Right ventricle myocardium superior (tissue), 1 donor: ENCODE measurements at regions not wholly inside any gene's neighbourhood (a gene's known extent, or its start where the extent isn't known, plus 50 kb on each side); places are given as distances from the start of the nearest gene placed in this dataset.
"Not testable (repeated sequence)": the region's sequence is repeated elsewhere in the genome, so short reads cannot be mapped to it uniquely, and the experiment has no call there.

Experiments
- ATAC-seq: fragments of 200-7000 bp; cut with Tn5 transposase; one replicate; pipeline ENCODE4 v1.9.1; 2020; ENCODE audit warnings: mild to moderate bottlenecking; ENCODE audit not compliant: poor library complexity
- DNase-seq: peaks from one replicate; pipeline ENCODE4 v3.0.0-alpha.2; 2020
- intact Hi-C: fragments of 100-400 bp; cut with DNase I; formaldehyde crosslinking; loops from one replicate; pipeline ENCODE4 v1.11.2; 2022
- donor health status: DM: no; HTN: yes; CAD: no; lungs with severe emphysema.

DNA sequence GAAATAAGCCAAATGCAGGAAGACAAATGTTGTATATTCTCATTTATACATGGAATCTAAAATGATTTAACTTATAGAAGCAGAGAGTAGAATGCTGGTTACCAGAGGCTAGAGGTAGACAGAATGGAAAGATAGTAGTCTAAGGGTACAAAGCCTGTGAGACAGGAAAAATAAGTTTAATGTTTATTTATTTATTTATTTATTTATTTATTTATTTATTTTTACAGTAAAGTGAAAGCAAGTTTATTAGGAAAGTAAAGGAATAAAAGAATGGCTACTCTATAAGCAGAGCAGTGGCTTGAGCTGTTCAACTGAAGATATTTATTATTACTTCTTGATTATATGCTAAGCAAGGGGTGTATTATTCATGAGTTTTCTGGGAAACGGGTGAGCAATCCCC, 203.2 kb downstream of the LAS1L start:
- intact Hi-C loops: no loop called here
- ATAC-seq (no peak), DNase-seq (no peak)

DNA sequence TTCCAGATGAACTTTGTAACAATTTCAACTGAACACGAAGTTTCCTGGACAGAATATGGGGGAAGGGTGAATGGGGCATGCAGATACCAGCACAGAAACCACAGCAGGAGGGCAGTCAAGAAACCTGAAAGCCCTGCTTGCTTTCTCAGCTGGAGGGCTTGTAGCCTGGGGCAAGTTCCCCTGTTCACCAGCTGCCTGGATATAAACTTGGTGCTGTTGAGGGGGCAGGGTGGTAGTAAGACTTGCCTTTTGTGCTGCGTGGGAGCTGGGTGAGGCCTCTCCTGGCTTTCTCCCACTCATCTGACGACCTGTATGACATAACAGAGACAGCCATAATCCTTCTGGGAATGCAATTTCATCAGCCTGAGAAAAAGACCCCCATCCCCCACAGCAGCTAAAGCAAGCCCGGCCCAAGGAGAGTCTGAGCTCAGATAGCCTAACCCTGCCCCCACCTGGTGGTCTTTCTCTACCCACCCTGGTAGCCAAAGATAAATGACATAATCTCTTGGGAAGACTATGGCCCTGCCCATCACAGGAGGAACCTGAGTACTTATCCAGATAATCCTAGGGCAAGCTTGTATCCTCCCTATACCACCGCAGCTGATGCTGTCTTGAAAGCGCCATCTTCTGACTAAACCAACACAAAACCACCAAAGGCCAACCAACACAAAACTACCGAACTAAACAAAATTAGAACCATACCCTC, 234.3 kb downstream of the LAS1L start:
- ATAC-seq (no peak), DNase-seq (no peak)
- intact Hi-C loops: no loop called here

DNA sequence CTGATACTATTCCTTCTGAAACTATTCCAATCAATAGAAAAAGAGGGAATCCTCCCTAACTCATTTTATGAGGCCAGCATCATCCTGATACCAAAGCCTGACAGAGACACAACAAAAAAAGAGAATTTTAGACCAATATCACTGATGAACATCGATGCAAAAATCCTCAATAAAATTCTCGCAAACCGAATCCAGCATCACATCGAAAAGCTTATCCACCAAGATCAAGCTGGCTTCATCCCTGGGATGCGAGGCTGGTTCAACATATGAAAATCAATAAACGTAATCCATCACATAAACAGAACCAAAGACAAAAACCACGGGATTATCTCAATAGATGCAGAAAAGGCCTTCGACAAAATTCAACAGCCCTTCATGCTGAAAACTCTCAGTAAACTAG, 251.7 kb downstream of the LAS1L start:
- DNase-seq, intact Hi-C loops, ATAC-seq: not testable (repeated sequence)

DNA sequence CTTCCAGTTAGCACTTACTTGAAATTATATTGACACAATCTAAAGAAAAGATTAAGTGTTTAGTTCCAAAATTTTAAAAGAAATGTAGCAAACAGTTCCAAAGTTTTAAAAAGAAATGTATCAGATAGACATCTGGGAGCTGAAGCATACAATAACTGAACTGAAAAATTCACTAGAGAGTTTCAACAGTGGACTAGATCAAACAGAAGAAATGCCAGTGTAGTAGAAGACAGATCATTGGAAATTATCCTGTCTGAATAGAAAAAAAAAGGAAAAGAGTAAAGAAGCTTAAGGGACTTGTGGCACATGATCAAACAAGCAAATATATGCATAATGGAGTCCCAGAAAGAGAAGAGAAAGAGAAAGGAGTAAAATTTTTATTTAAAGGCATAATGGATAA, 261.4 kb downstream of the LAS1L start:
- intact Hi-C loops: no loop called here
- DNase-seq (no peak), ATAC-seq (no peak)

DNA sequence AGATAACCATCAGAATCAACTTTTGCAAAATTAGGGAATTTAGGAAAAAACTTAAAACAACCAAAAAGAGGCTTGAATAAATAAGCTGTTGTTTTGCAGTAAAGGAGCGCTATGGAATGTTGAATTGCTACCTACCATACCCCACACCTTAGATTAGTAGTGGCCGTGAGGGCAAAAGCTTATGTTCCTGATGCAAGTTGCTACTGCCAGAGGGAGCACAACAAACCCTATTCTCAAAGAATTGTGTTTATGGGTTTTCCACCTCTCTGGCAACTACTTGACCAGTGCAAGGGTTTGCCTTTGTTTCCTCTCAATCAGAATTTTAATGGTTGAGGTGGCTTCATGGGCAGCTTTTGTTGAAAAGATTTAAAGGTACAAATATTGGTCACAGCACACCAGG, 268.1 kb downstream of the LAS1L start:
- DNase-seq: no peak
- no peak for ATAC-seq
- intact Hi-C loops: no loop called here

DNA sequence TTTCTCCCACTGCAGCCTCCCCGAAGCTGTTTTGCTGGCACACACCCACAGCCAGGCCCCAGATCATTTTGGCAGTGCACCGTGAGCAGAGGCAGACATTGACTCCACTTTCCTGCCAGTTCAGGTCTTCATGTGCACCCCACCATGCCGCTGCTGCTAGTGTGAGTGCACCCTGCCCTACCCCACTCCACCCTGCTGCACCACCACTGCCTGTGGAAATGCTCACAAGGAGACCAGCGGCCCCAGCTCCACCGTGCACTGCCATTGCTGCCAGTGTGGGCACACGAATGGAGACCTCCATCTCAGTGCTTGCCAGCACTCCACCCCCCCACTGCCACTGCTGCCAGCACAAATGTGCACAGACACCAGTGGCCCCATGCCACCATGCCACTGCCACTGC, 277.6 kb upstream of the ZC4H2 start:
- ATAC-seq (no peak), DNase-seq (no peak)
- intact Hi-C loops: no loop called here

DNA sequence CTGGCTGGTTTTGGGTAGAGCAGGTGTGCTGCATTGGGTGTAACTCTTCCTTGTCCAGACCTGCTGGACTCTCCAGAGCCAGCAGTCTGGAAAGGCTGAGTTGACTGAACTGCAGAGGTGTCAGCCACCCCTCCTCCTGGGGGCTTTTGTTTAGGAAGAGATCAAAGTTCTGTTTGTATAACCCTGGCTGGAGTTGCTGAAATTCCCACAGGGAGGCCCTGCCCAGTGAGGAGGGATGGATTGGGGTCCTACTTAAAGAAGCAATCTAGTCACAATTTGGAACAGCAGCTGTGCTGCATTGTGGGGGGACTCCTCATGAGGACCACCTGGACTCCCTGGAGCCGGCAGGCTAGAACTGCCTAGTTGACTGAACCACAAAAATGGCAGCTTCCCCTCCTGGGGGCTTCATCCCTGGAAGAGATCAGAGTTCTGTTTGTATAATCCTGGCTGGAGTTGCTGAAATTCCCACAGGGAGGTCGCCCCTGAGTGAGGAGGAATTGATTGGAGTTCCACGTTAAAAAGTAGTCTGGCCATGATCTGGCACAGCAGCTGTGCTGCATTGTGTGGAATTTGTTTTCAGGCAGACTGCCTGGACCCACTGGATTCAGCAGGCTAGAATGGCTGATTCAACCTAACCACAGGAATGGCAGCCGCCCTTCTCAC, 264.9 kb upstream of the ZC4H2 start:
- intact Hi-C loops: no loop called here
- ATAC-seq (no peak), DNase-seq (no peak)

DNA sequence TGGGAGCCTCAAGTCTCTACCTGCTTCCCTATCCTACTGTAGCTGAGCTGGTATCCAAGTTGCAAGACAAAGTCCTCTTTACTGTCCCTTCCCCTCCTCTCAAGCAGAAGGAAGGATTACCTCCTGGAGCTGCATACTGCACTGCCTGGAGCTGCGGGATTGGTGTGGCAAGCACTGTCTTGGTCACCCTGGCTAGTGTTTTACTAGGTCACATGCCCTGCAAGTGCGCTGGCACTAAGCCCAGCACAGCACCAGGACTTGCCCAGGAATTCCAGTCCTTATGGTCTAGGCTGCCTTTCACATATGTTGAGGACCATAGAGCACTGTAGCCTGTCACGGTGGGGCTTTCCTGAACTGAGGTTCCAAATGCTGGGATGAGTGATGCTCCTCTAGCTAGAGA, 227.3 kb upstream of the ZC4H2 start:
- ATAC-seq (no peak), DNase-seq (no peak)
- intact Hi-C loops: no loop called here

DNA sequence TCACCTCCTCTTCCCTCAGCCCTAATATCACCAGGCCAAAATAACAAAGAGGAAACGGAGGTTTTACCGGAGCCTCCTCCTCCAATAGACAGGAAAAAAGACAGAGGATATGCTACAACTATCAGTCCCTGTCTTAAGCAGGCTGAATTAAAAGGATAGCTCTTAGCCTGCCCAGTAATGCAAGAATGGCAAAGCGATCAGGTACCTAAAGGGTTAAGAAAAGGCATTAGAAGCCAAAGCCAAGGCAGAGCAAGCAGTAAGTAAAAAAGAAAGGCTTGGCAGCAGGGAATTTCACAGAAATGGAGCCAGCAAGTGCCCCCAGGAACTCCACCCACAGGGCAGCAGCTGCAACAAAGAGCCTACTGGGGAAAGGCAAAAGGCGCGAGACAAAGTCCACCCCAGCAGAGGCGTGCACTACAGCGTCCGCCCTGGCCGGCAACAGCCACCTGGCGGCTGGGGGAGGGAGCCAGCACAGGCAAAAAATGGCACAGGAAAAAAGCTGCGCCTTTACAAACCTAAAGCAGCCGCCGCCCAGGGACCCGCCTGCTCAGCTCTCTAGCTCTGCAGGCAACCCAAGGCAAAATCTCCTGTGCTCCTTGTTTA, 220.6 kb upstream of the ZC4H2 start:
- ATAC-seq (no peak), DNase-seq (no peak)
- intact Hi-C loops: no loop called here

DNA sequence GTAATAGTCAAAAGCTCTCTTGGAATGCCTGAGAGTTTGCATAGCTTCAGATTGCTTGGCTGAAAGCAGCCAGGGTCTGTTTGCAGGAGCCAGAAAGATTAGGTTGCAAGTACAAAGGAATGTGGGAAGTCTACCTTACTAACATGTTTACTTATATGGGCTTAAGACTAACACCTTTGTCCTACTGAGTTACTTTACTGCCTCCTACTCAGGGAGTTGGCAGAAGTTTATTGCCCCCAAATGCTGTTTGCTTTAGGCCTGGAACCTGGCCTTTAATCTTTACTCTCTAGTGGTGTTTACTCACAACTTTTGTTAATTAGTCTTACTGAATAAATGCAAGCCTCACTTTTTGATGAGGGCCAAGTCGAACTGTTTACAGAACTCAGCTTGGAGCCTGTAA, 219.4 kb upstream of the ZC4H2 start:
- ATAC-seq (no peak), DNase-seq (no peak)
- intact Hi-C loops: no loop called here

DNA sequence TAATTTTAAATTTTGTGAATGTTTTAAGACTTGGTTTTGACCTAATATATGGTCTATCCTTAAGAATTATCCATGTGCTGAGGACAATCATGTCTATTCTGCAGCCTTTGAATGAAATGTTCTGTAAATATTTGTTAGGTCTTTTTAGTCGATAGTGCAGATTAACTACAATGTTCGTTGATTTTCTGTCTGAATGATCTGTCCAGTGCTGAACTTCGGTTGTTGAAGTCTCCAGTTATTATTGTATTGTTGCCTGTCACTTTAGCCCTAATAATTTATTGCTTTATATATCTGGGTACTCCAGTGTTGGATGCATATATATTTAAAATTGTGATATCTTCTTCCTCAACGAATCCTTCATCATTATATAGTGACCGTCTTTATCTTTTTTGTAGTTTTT, 218.3 kb upstream of the ZC4H2 start:
- intact Hi-C loops: no loop called here
- DNase-seq (no peak), ATAC-seq (no peak)

DNA sequence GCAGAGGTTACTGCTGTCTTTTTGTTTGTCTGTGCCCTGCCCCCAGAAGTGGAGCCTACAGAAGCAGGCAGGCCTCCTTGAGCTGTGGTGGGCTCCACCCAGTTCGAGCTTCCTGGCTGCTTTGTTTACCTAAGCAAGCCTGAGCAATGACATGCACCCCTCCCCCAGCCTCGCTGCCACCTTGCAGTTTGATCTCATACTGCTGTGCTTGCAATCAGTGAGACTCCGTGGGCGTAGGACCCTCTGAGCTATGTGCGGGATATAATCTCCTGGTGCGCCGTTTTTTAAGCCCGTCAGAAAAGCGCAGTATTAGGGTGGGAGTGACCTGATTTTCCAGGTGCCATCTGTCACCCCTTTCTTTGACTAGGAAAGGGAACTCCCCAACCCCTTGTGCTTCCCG, 187.1 kb upstream of the ZC4H2 start:
- intact Hi-C loops, DNase-seq, ATAC-seq: not testable (repeated sequence)

DNA sequence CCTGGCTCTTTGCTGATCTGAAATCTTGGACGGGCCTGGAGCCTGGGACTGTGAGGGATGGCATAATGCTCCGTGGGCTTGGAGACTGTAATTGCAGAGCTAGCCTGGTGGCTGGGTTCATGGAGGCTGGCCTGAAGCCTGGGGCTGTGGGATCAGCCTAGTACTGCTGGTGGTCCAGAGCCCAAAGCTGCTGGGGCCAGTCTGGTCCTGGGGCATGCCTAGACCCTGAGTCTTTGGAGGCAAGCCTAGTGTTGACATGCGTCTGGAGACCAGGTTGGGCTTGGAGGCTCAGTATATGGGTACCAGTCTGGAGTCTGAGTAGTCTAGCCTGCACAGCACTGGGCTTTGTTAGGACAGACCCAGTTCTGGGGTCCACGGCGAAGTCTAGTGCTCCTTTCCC, 172.0 kb upstream of the ZC4H2 start:
- no peak for DNase-seq
- ATAC-seq: no peak
- intact Hi-C loops: no loop called here

DNA sequence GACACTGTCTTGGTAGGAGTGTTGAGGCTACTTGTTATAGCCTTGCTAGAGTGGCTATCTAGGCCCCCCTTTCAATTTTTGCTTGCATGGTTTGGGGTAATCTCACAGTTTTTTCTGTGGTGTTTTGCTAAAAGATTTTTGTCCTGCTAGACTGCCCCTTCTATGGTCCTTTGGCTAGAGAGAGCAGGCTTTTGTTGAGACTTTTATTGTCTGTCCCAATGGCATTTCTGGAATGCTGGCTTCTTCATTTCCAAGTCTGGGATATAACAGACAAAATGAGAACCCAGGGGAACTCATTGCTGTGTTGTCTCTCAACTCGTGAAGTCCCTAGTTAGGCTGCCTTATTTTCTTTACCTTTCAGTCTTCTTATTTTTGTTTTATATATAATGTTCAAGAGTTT, 160.2 kb upstream of the ZC4H2 start:
- intact Hi-C loops: no loop called here
- DNase-seq (no peak), ATAC-seq (no peak)

DNA sequence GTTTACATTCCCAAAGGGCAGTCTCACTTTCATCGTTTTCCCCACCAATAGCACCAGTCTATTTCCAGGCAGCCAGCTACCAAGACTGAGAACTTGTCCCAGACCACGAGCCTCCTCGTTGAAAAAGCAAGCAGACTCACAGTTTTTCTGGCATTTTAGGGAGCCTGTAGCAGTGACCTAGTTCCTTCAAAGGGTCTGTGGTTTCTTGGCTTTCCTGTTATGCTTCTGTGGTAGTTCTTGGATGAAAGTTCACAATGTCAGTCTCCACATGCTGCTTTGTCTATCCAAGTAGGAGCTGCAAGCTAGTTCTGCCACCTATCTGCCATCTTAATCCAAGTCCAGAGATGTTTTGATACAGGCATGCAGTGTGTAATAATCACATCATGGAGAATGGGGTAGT, 151.6 kb upstream of the ZC4H2 start:
- intact Hi-C loops: no loop called here
- DNase-seq (no peak), ATAC-seq (no peak)

DNA sequence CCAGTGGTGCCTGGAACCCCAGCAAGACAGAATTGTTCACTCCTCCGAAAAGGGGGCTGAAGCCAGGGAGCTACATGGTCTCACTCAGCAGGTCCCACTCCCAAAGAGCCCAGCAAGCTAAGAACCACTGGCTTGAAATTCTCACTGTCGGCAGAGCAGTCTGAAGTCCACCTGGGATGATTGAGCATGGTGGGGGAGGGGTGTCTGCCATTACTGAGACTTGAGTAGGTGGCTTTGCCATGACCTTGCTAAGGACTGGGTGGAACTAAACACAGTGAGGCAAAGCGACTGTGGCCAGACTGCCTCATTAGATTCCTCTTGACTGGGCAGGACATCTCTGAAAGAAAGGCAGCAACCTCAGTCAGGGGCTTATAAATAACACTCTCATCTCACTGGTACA, 122.6 kb upstream of the ZC4H2 start:
- intact Hi-C loops: no loop called here
- ATAC-seq (no peak), DNase-seq (no peak)

DNA sequence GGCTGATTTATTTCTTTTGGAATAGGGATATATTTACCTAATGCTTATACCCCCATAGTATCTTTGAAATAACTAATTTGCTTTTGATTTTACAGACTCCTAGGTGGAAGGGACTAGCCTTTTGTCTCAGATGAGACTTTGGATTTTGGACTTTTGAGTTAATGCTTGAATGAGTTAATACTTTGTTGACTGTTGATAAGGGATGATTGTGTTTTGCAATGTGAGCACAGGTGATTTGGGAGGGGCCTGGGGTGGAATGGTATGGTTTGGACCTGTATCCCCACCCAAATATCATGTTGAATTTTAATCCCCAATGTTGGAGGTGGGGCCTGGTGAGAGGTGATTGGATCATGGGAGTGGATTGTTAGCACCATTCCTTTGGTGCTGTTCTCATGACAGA, 117.4 kb upstream of the ZC4H2 start:
- intact Hi-C loops: no loop called here
- no peak for ATAC-seq
- no peak for DNase-seq

DNA sequence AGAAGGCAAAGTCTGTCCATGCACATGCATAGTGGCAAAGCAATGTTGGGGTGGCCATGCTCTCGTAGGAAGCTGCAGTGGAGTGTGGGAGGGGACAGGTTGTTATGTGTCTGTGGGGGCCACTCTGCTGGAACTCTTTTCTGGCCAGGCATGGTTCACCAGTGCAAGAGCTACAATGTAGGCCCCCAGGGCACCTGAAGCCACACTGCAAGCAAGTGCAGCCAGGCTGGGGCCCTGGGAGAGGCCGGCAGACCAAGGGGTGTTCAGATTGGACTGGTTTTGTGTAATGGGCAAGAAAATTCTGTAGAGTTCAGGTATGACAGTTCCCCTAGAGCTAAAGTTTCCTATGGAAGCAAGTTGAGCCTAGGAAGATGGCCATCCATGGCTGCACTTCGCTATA, 97.0 kb upstream of the ZC4H2 start:
- ATAC-seq (no peak), DNase-seq (no peak)
- intact Hi-C loops: no loop called here

DNA sequence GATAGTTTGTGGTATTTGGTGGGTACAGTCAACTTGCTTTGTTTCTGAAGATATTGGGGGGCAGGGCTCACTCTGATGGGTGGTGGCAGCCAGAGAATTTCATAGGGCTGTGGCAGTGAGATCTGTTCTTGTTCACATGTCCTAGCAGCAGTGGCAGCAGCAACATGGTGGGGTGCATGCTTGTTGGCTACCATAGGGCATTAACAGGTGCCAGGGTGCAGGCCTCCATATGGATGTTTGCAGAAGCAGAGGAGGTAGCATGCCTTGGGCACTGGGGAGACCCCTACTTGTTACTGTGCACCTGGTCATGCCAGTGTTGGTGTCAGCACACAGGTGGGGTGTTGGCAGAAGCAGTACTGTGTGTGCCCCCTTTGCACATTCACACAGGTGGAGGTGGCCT, 96.3 kb upstream of the ZC4H2 start:
- ATAC-seq (no peak), DNase-seq (no peak)
- intact Hi-C loops: no loop called here

DNA sequence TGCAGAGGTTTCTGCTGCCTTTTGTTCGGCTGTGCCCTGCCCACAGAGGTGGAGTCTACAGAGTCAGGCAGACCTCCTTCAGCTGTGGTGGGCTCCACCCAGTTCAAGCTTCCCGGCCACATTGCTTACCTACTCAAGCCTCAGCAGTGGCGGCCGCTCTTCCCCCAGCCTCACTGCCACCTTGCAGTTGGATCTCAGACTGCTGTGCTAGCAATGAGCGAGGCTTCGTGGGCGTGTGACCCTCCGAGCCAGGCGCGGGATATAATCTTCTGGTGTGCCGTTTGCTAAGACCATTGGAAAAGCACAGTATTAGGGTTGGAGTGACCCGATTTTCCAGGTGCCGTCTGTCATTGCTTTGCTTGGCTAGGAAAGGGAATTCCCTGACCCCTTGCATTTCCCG, 82.4 kb upstream of the ZC4H2 start:
- ATAC-seq, intact Hi-C loops, DNase-seq: not testable (repeated sequence)
